ENCODE measurements at regions not wholly inside any gene's neighbourhood (a gene's known extent, or its start where the extent isn't known, plus 50 kb on each side); places are given as distances from the start of the nearest gene placed in this dataset.

GRCh38 chr15:94912760-94913159, 681.4 kb downstream of the MCTP2 start:
- no peak for DNase-seq

GRCh38 chr15:94917068-94917467, 685.7 kb downstream of the MCTP2 start:
- DNase-seq, result no peak

- no peak for DNase-seq
Measured at GRCh38 chr15:94921936-94922335, 690.6 kb downstream of the MCTP2 start.

GRCh38 chr15:94924057-94924456, 692.7 kb downstream of the MCTP2 start:
- no peak for DNase-seq

GRCh38 chr15:94924971-94925598, 693.7 kb downstream of the MCTP2 start:
- peak; percentile 19 for DNase-seq

- no peak for DNase-seq
Measured at GRCh38 chr15:94925680-94926079, 694.3 kb downstream of the MCTP2 start.

GRCh38 chr15:94927003-94927402, 695.6 kb downstream of the MCTP2 start:
- no peak for DNase-seq

- no peak for DNase-seq
Measured at GRCh38 chr15:94929282-94929681, 697.9 kb downstream of the MCTP2 start.

GRCh38 chr15:94930441-94930840, 699.1 kb downstream of the MCTP2 start:
- DNase-seq, result no peak

GRCh38 chr15:94930960-94931359, 699.6 kb downstream of the MCTP2 start:
- DNase-seq, result no peak

- no peak for DNase-seq
Measured at GRCh38 chr15:94934440-94934839, 703.1 kb downstream of the MCTP2 start.

GRCh38 chr15:94937242-94937641, 705.9 kb downstream of the MCTP2 start:
- no peak for DNase-seq

GRCh38 chr15:94943888-94944287, 712.5 kb downstream of the MCTP2 start:
- no peak for DNase-seq

- no peak for DNase-seq
Measured at GRCh38 chr15:94951538-94951937, 720.2 kb downstream of the MCTP2 start.

GRCh38 chr15:94963953-94964352, 732.6 kb downstream of the MCTP2 start:
- no peak for DNase-seq

GRCh38 chr15:94965593-94965992, 734.2 kb downstream of the MCTP2 start:
- DNase-seq, result no peak

- no peak for DNase-seq
Measured at GRCh38 chr15:94968133-94968532, 736.8 kb downstream of the MCTP2 start.

- DNase-seq, result no peak
Measured at GRCh38 chr15:94970096-94970495, 738.7 kb downstream of the MCTP2 start.

GRCh38 chr15:94970802-94971201, 739.4 kb downstream of the MCTP2 start:
- peak; percentile 67 for DNase-seq

GRCh38 chr15:94972314-94972713, 741.0 kb downstream of the MCTP2 start:
- DNase-seq, result no peak

- DNase-seq, result no peak
Measured at GRCh38 chr15:94987085-94987484, 755.7 kb downstream of the MCTP2 start.

- DNase-seq, result no peak
Measured at GRCh38 chr15:94991718-94992117, 760.4 kb downstream of the MCTP2 start.

GRCh38 chr15:95009635-95010034, 778.3 kb downstream of the MCTP2 start:
- DNase-seq, result no peak

- DNase-seq, result no peak
Measured at GRCh38 chr15:95013381-95013780, 782.0 kb downstream of the MCTP2 start.

Data from renal pelvis (tissue), 1 donor.